ENCODE measurements at regions not wholly inside any gene's neighbourhood (a gene's known extent, or its start where the extent isn't known, plus 50 kb on each side); places are given as distances from the start of the nearest gene placed in this dataset.
"Not testable (repeated sequence)": the region's sequence is repeated elsewhere in the genome, so short reads cannot be mapped to it uniquely, and the experiment has no call there.

- DNase-seq, result no peak
Observed at GRCh38 chr20:20788308-20788707, 75.9 kb upstream of the RALGAPA2 start.

- peak; percentile 89 for DNase-seq
Observed at GRCh38 chr20:20786428-20786827, 74.0 kb upstream of the RALGAPA2 start.

- no peak for DNase-seq
Observed at GRCh38 chr20:20785226-20785625, 72.8 kb upstream of the RALGAPA2 start.

GRCh38 chr20:20784450-20784849 lies 72.0 kb upstream of the RALGAPA2 start:
- DNase-seq, result not testable (repeated sequence)

- DNase-seq, result no peak
Observed at GRCh38 chr20:20783450-20783849, 71.0 kb upstream of the RALGAPA2 start.

GRCh38 chr20:20782755-20783154 lies 70.3 kb upstream of the RALGAPA2 start:
- no peak for DNase-seq

- DNase-seq, result no peak
Observed at GRCh38 chr20:20782231-20782630, 69.8 kb upstream of the RALGAPA2 start.

- DNase-seq, result no peak
Observed at GRCh38 chr20:20781029-20781428, 68.6 kb upstream of the RALGAPA2 start.

GRCh38 chr20:20780127-20780824 lies 67.8 kb upstream of the RALGAPA2 start:
- peak; percentile 93 for DNase-seq

GRCh38 chr20:20778676-20779075 lies 66.2 kb upstream of the RALGAPA2 start:
- DNase-seq, result no peak

- no peak for DNase-seq
Observed at GRCh38 chr20:20772497-20773085, 60.1 kb upstream of the RALGAPA2 start.

GRCh38 chr20:20768202-20768815 lies 55.9 kb upstream of the RALGAPA2 start:
- DNase-seq, result no peak

- DNase-seq, result no peak
Observed at GRCh38 chr20:20765696-20766365, 53.4 kb upstream of the RALGAPA2 start.

GRCh38 chr20:20763650-20764049 lies 51.2 kb upstream of the RALGAPA2 start:
- no peak for DNase-seq

Measured in hematopoietic multipotent progenitor cell treated with erythropoietin and hydrocortisone succinate and interleukin-3 and kit ligand, for 4 days (in vitro differentiated cells).